CD14-positive monocyte (primary cell): ENCODE measurements at regions not wholly inside any gene's neighbourhood (a gene's known extent, or its start where the extent isn't known, plus 50 kb on each side); places are given as distances from the start of the nearest gene placed in this dataset.

Experiments used
- DNase-seq, 3 donors: peaks; one replicate each; pipeline ENCODE4 v3.0.0-alpha.2; 2011 to 2022
- H2AFZ ChIP-seq: 2 replicates; pipeline ENCODE4 v1.6.0; 2012; ENCODE audit warnings: mild to moderate bottlenecking, low read depth, low read length, inconsistent platforms; ENCODE audit not compliant: insufficient read depth, poor library complexity, severe bottlenecking
- H3K27ac ChIP-seq, 2 donors: 1 replicate in 1 of 2; 2 replicates in 1 of 2; pipeline ENCODE4 v1.5.1; 2012 to 2013; ENCODE audit warnings: low read length in 2 of 2, control low read depth in 1 of 2, inconsistent platforms in 1 of 2, low read depth in 1 of 2, mild to moderate bottlenecking in 1 of 2
- H3K27me3 ChIP-seq, 2 donors: one replicate each; pipeline versions ENCODE4 v1.6.0 to v1.6.1; 2011 to 2013; ENCODE audit warnings: low read length in 2 of 2; ENCODE audit not compliant: control insufficient read depth in 2 of 2, insufficient read depth in 2 of 2
- H3K36me3 ChIP-seq, 2 donors: replicated peaks in 1 of 2; 1 replicate in 1 of 2; 2 replicates in 1 of 2; pipeline versions ENCODE4 v1.5.1 to v1.6.1; 2012 to 2013; ENCODE audit warnings: low read length in 2 of 2, control low read depth in 1 of 2, inconsistent platforms in 1 of 2, mild to moderate bottlenecking in 1 of 2; ENCODE audit not compliant: insufficient read depth in 2 of 2, control insufficient read depth in 1 of 2
- H3K4me1 ChIP-seq, 2 donors: 1 replicate in 1 of 2; 2 replicates in 1 of 2; pipeline versions ENCODE4 v1.5.1 to v1.6.1; 2012 to 2013; ENCODE audit warnings: low read length in 2 of 2, control low read depth in 1 of 2, inconsistent platforms in 1 of 2, mild to moderate bottlenecking in 1 of 2, moderate library complexity in 1 of 2; ENCODE audit not compliant: insufficient read depth in 2 of 2, control insufficient read depth in 1 of 2
- H3K4me2 ChIP-seq: replicated peaks from 2 replicates; pipeline ENCODE3; 2012; ENCODE audit warnings: low read length, moderate library complexity, mild to moderate bottlenecking; ENCODE audit not compliant: poor library complexity, severe bottlenecking; ENCODE audit errors: extremely low read depth
- H3K4me3 ChIP-seq, 3 experiments: fragments of 200-600 bp in 1 of 3; sonication (generic) in 1 of 3; replicated peaks in 1 of 3; 1 replicate in 2 of 3; 2 replicates in 1 of 3; pipeline ENCODE4 v1.5.1; 2011 to 2013; ENCODE audit warnings: low read length in 3 of 3, mild to moderate bottlenecking in 3 of 3, control low read depth in 2 of 3, low read depth in 2 of 3, inconsistent platforms in 1 of 3, moderate library complexity in 1 of 3
- H3K79me2 ChIP-seq: 2 replicates; pipeline ENCODE4 v1.6.0; 2012; ENCODE audit warnings: mild to moderate bottlenecking, control low read depth, inconsistent platforms, low read length, moderate library complexity; ENCODE audit not compliant: insufficient read depth
- H3K9ac ChIP-seq: 2 replicates; pipeline ENCODE4 v1.6.0; 2017; ENCODE audit warnings: low read length, mild to moderate bottlenecking; ENCODE audit not compliant: insufficient read depth, poor library complexity, severe bottlenecking
- H3K9me3 ChIP-seq, 2 donors: replicated peaks in 1 of 2; 1 replicate in 1 of 2; 2 replicates in 1 of 2; pipeline versions ENCODE4 v1.5.1 to v1.6.1; 2012 to 2013; ENCODE audit warnings: low read length in 2 of 2, control low read depth in 1 of 2; ENCODE audit not compliant: control insufficient read depth in 1 of 2, insufficient read depth in 1 of 2
- H4K20me1 ChIP-seq: 2 replicates; pipeline ENCODE4 v1.6.0; 2012; ENCODE audit warnings: mild to moderate bottlenecking, low read length, control low read depth, moderate library complexity; ENCODE audit not compliant: insufficient read depth
- H3K27ac Mint-ChIP-seq, 7 donors: one replicate each; pipeline ENCODE4 v1.8.0; 2020; ENCODE audit warnings: mild to moderate bottlenecking in 7 of 7, mixed read lengths in 7 of 7, moderate library complexity in 6 of 7, inconsistent platforms in 2 of 7
- H3K27me3 Mint-ChIP-seq, 3 donors: one replicate each; pipeline ENCODE4 v1.8.0; 2021 to 2022; ENCODE audit warnings: low read depth in 3 of 3, mild to moderate bottlenecking in 3 of 3, mixed read lengths in 3 of 3, moderate library complexity in 3 of 3, inconsistent platforms in 1 of 3
- H3K36me3 Mint-ChIP-seq, 2 donors: one replicate each; pipeline ENCODE4 v1.8.0; 2020; ENCODE audit warnings: mixed read lengths in 2 of 2, inconsistent platforms in 1 of 2, mild to moderate bottlenecking in 1 of 2
- H3K4me1 Mint-ChIP-seq: one replicate; pipeline ENCODE4 v1.8.0; 2020; ENCODE audit warnings: mild to moderate bottlenecking, mixed read lengths
- H3K4me3 Mint-ChIP-seq, 2 donors: one replicate each; pipeline ENCODE4 v1.8.0; 2020; ENCODE audit warnings: mild to moderate bottlenecking in 2 of 2, mixed read lengths in 2 of 2, moderate library complexity in 1 of 2
- H3K9me3 Mint-ChIP-seq, 7 donors: one replicate each; pipeline ENCODE4 v1.8.0; 2020 to 2022; ENCODE audit warnings: mixed read lengths in 7 of 7, mild to moderate bottlenecking in 6 of 7, moderate library complexity in 6 of 7, inconsistent platforms in 2 of 7
- CTCF ChIP-seq: fragments of 200-600 bp; IDR thresholded peaks from one replicate; pipeline ENCODE4 v1.8.0; 2022; ENCODE audit warnings: antibody characterized with exemption, mild to moderate bottlenecking
- WGBS: methylation state at CpG from one replicate; pipeline ENCODE4 v1.1.5; 2013; ENCODE audit warnings: missing lambda C conversion rate; ENCODE audit not compliant: insufficient coverage; 5-methylcytosine and 5-hydroxymethylcytosine counted together
- intact Hi-C, 2 donors: fragments of 100-400 bp; cut with micrococcal nuclease; formaldehyde crosslinking; loops; one replicate each; pipeline versions ENCODE4 v1.15.0 to v1.15.1; 2023

GRCh38 chr5:118551031-118551430 lies 437.3 kb downstream of the DTWD2 start:
- no peak overlapping the region for H2AFZ ChIP-seq
- H4K20me1 ChIP-seq, result no peaks in the 10 kb centered on the region
- no peak overlapping the region for H3K4me2 ChIP-seq
- no peaks in the 10 kb centered on the region for H3K4me1 ChIP-seq
- H3K27me3 ChIP-seq, result no peaks in the 10 kb centered on the region
- Mint-ChIP-seq H3K9me3 (no peaks in the 10 kb centered on the region), H3K4me1 (peaks cover 4% of the 10 kb centered on the region), H3K27me3 (peaks cover 0 to 3% (median 2%) of the 10 kb centered on the region in 3 donors), H3K4me3 (no peak overlapping the region), H3K36me3 (no peaks in the 10 kb centered on the region), H3K27ac (no peak overlapping the region)
- no peak overlapping the region for H3K27ac ChIP-seq
- intact Hi-C loops, result no loop called here
- H3K79me2 ChIP-seq, result no peaks in the 10 kb centered on the region
- no peaks in the 10 kb centered on the region for H3K9me3 ChIP-seq
- DNase-seq, result no peak
- TF ChIP-seq CTCF, result no peak
- H3K9ac ChIP-seq, result no peak overlapping the region
- H3K36me3 ChIP-seq, result no peaks in the 10 kb centered on the region
- no peak overlapping the region for H3K4me3 ChIP-seq

GRCh38 chr5:118548761-118549720 lies 439.3 kb downstream of the DTWD2 start:
- H3K9me3 Mint-ChIP-seq, result no peaks in the 10 kb centered on the region
- H3K27ac Mint-ChIP-seq, result no peak overlapping the region
- Histone ChIP-seq H3K4me3 (no peak overlapping the region), H4K20me1 (no peaks in the 10 kb centered on the region), H3K27me3 (no peaks in the 10 kb centered on the region), H3K79me2 (no peaks in the 10 kb centered on the region), H3K9me3 (no peaks in the 10 kb centered on the region), H3K36me3 (no peaks in the 10 kb centered on the region), H2AFZ (no peak overlapping the region), H3K4me1 (no peaks in the 10 kb centered on the region), H3K9ac (no peak overlapping the region), H3K27ac (no peak overlapping the region), H3K4me2 (no peak overlapping the region)
- no peak overlapping the region for H3K4me3 Mint-ChIP-seq
- WGBS, result no CpG with 5 or more reads among the region's 2 CpGs
- DNase-seq, result no peak
- intact Hi-C loops, result no loop called here
- H3K36me3 Mint-ChIP-seq, result no peaks in the 10 kb centered on the region
- peaks cover 8% of the 10 kb centered on the region for H3K4me1 Mint-ChIP-seq
- no peak for TF ChIP-seq CTCF
- peaks cover 0 to 5% (median 2%) of the 10 kb centered on the region in 3 donors for H3K27me3 Mint-ChIP-seq
